Adrenal gland (tissue), 9 donors: ENCODE measurements at regions not wholly inside any gene's neighbourhood (a gene's known extent, or its start where the extent isn't known, plus 50 kb on each side); places are given as distances from the start of the nearest gene placed in this dataset.
"Not testable (repeated sequence)": the region's sequence is repeated elsewhere in the genome, so short reads cannot be mapped to it uniquely, and the experiment has no call there.

Experiments used
- DNase-seq, 7 donors: peaks; one replicate each; pipeline ENCODE4 v3.0.0-alpha.2; 2019 to 2020
- H3K27ac ChIP-seq, 5 donors: fragments of 200-600 bp; sonication (generic) in 4 of 5; 1 replicate in 3 of 5; 2 replicates in 2 of 5; pipeline versions ENCODE4 v1.5.1 to v1.8.0; 2016 to 2020; ENCODE audit warnings: mild to moderate bottlenecking in 1 of 5
- H3K27me3 ChIP-seq: fragments of 200-600 bp; 2 replicates; pipeline ENCODE4 v1.8.0; 2021
- H3K36me3 ChIP-seq, 2 donors: fragments of 200-600 bp; replicated peaks in 1 of 2; 1 replicate in 1 of 2; 2 replicates in 1 of 2; pipeline versions ENCODE4 v1.5.1 to v1.8.0; 2018 to 2022
- H3K4me1 ChIP-seq, 2 donors: fragments of 200-600 bp; replicated peaks in 1 of 2; 1 replicate in 1 of 2; 2 replicates in 1 of 2; pipeline versions ENCODE4 v1.5.1 to v1.8.0; 2018 to 2021
- H3K4me3 ChIP-seq, 4 donors: fragments of 200-600 bp; sonication (generic) in 3 of 4; one replicate each; pipeline ENCODE4 v1.5.1; 2016 to 2018
- H3K9me3 ChIP-seq, 3 donors: fragments of 200-600 bp; sonication (generic) in 1 of 3; replicated peaks in 1 of 3; 1 replicate in 2 of 3; 2 replicates in 1 of 3; pipeline versions ENCODE4 v1.5.1 to v1.8.0; 2016 to 2021
- POLR2A ChIP-seq, 2 donors: fragments of 450-650 bp; IDR thresholded peaks; one replicate each; pipeline ENCODE4 v1.6.1; 2017; ENCODE audit warnings: antibody characterized with exemption in 2 of 2, mild to moderate bottlenecking in 2 of 2, moderate library complexity in 1 of 2
- WGBS, 4 donors: extraction: QIAGEN DNeasy Blood & Tissue Kit in 2 of 4; methylation state at CpG; one replicate each; pipeline versions ENCODE4 v1.1.5 to v1.1.7; 2013 to 2017; 5-methylcytosine and 5-hydroxymethylcytosine counted together
- intact Hi-C, 2 donors: fragments of 100-400 bp; cut with DNase I; formaldehyde crosslinking; loops; one replicate each; pipeline versions ENCODE4 v1.14.1 to v1.15.0; 2022 to 2023
- TF ChIP-seq, protein P1 (sequence below), 6 experiments: fragments of 450-650 bp in 4 of 6; fragments of 200-600 bp in 2 of 6; sonication (generic) in 1 of 6; IDR thresholded peaks; 1 replicate in 5 of 6; 2 replicates in 1 of 6; pipeline versions ENCODE4 v1.5.1 to v1.8.0; 2016 to 2021; ENCODE audit warnings: antibody characterized with exemption in 6 of 6, mild to moderate bottlenecking in 2 of 6, moderate library complexity in 1 of 6
- donor health status: healthy with polysubstance abuse.
- donor health status: Bipolar disorder and iron deficiency.
- donor health status: DM: yes; HTN: yes; CAD: no.
- donor health status: DM: no; HTN: no; CAD: no.
- donor health status: DM: no; HTN: no; CAD: no.

DNA sequence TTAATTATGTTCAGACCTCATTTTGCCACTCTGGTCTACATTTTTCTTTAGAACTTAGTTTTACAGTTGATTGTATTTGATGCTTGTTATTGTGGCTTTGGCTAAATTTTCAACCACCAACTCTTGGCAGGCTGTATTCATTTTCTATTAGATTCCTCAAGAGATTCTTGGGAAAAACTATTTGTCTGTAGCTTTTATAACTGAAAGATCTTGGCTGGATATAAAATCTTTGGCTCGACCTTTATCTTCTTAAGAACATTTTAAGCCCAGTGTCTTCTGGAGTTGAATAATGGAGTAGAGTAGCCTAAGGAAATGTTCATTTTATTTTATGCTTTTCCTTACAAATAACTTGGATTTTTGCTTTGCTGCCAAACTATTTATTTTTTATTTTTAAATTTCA is 848.5 kb downstream of the PCDH17 start:
- no peaks in the 10 kb centered on the region for H3K4me1 ChIP-seq
- TF ChIP-seq, protein P1, sequence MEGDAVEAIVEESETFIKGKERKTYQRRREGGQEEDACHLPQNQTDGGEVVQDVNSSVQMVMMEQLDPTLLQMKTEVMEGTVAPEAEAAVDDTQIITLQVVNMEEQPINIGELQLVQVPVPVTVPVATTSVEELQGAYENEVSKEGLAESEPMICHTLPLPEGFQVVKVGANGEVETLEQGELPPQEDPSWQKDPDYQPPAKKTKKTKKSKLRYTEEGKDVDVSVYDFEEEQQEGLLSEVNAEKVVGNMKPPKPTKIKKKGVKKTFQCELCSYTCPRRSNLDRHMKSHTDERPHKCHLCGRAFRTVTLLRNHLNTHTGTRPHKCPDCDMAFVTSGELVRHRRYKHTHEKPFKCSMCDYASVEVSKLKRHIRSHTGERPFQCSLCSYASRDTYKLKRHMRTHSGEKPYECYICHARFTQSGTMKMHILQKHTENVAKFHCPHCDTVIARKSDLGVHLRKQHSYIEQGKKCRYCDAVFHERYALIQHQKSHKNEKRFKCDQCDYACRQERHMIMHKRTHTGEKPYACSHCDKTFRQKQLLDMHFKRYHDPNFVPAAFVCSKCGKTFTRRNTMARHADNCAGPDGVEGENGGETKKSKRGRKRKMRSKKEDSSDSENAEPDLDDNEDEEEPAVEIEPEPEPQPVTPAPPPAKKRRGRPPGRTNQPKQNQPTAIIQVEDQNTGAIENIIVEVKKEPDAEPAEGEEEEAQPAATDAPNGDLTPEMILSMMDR (IDR thresholded peaks at IDR 0.05), result no peak
- TF ChIP-seq POLR2A (IDR thresholded peaks at IDR 0.05), result no peak
- H3K27ac ChIP-seq, result no peak overlapping the region
- intact Hi-C loops, result no loop called here
- no peaks in the 10 kb centered on the region for H3K27me3 ChIP-seq
- no peaks in the 10 kb centered on the region for H3K36me3 ChIP-seq
- WGBS, 4 donors, result 39 to 60% (median 57%) methylated on average over 1 of the region's 1 CpG
- DNase-seq, result no peak
- H3K9me3 ChIP-seq, result no peaks in the 10 kb centered on the region
- no peak overlapping the region for H3K4me3 ChIP-seq

DNA sequence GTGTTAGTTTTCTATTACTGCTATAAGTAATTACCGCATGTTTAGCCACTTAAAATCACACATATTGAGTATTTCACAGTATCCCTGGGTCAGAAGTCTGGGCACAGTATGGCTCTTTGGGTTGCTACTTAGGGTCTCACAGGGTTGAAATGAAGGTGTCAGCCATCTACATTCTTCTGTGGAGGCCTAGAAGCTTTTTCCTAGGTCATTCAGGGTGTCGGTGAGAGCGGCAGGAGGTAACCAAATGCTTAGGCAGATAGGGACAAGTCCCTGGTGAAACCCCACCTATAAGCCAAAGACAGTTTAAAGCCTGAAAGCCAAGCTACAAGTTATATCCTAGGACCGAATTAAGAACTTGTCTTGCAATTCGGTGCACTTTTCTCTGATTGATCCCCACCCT is 856.7 kb downstream of the PCDH17 start:
- WGBS, 4 donors, result 73 to 89% (median 78%) methylated on average over 5 of the region's 5 CpGs
- intact Hi-C loops, result no loop called here
- Histone ChIP-seq H3K9me3 (no peaks in the 10 kb centered on the region), H3K4me3 (no peak overlapping the region), H3K27me3 (no peaks in the 10 kb centered on the region), H3K4me1 (no peaks in the 10 kb centered on the region), H3K27ac (no peak overlapping the region), H3K36me3 (no peaks in the 10 kb centered on the region)
- DNase-seq, result no peak
- TF ChIP-seq, protein P1 (IDR thresholded peaks at IDR 0.05), result no peak
- no peak for TF ChIP-seq POLR2A (IDR thresholded peaks at IDR 0.05)

DNA sequence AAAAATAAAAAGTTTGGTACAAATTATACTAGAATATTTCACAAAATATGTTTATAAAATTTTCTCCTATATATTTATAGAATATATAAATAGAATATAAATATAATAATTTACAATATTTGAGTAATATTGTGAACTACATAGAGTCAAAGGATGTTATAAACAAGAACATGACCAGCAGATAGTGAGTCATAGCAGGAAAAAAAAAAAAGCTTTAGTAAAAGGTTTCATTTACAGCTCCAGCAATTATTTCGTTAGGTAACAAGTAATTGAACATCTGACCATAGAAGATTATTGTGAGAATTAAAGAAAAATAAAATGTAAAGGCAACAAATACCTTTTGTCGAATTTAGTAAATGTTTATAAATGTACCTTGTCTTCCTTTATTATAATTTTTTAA is 864.1 kb downstream of the PCDH17 start:
- intact Hi-C loops, result no loop called here
- no peak for DNase-seq
- Histone ChIP-seq H3K27ac (no peak overlapping the region), H3K4me3 (no peak overlapping the region), H3K4me1 (no peaks in the 10 kb centered on the region), H3K9me3 (no peaks in the 10 kb centered on the region), H3K27me3 (no peaks in the 10 kb centered on the region), H3K36me3 (no peaks in the 10 kb centered on the region)
- TF ChIP-seq, protein P1 (IDR thresholded peaks at IDR 0.05), result no peak
- TF ChIP-seq POLR2A (IDR thresholded peaks at IDR 0.05), result no peak
- WGBS, 4 donors, result 63 to 71% (median 68%) methylated on average over 2 of the region's 2 CpGs

DNA sequence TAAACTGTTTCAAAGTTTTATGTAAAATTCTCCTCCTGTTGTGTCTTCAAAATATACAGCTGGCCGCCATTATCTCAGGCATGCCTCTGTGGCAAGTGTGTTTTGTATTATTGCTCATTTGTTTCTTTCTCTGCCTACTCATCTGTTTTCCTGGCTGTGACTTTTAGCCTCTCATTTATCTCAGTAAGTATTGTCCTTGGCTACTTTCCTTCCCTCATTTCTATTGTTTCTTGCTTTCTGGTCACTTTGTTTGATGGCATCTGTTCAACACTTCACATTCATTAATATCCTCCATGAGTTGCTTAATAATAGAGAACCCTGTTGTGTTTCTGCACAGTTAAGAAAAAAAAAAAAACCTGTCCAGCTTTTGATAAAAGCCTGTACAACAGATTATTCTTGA is 869.4 kb downstream of the PCDH17 start:
- intact Hi-C loops, result no loop called here
- H3K4me1 ChIP-seq, result no peaks in the 10 kb centered on the region

DNA sequence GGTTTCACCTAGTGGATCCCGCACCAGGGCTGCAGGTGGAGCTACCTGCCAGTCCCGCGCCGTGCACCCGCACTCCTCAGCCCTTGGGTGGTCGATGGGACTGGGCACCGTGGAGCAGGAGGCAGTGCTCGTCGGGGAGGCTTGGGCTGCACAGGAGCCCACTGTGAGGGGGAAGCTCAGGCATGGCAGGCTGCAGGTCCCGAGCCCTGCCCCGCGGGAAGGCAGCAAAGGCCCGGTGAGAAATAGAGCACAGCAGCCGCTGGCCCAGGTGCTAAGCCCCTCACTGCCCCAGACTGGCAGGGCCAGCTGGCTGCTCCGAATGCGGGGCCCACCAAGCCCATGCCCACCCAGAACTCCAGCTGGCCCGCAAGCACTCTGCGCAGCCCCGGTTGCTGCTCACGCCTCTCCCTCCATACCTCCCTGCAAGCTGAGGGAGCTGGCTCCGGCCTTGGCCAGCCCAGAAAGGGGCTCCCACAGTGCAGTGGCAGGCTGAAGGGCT is 872.7 kb downstream of the PCDH17 start:
- WGBS, 4 donors, result 91 to 100% (median 92%) methylated on average over 1 to 21 of the region's 21 CpGs
- H3K4me1 ChIP-seq, H3K27ac ChIP-seq, H3K36me3 ChIP-seq, H3K9me3 ChIP-seq, intact Hi-C loops, H3K4me3 ChIP-seq, H3K27me3 ChIP-seq, DNase-seq: not testable (repeated sequence)

More for the DNA sequence above, 869.4 kb downstream of the PCDH17 start:
- Histone ChIP-seq H3K4me3 (no peak overlapping the region), H3K27ac (no peak overlapping the region), H3K27me3 (no peaks in the 10 kb centered on the region), H3K9me3 (no peaks in the 10 kb centered on the region), H3K36me3 (no peaks in the 10 kb centered on the region)
- 37 to 61% (median 47%) methylated on average over 1 of the region's 1 CpG for WGBS, 4 donors
- DNase-seq, result no peak
- TF ChIP-seq, protein P1 (IDR thresholded peaks at IDR 0.05), result no peak
- no peak for TF ChIP-seq POLR2A (IDR thresholded peaks at IDR 0.05)

DNA sequence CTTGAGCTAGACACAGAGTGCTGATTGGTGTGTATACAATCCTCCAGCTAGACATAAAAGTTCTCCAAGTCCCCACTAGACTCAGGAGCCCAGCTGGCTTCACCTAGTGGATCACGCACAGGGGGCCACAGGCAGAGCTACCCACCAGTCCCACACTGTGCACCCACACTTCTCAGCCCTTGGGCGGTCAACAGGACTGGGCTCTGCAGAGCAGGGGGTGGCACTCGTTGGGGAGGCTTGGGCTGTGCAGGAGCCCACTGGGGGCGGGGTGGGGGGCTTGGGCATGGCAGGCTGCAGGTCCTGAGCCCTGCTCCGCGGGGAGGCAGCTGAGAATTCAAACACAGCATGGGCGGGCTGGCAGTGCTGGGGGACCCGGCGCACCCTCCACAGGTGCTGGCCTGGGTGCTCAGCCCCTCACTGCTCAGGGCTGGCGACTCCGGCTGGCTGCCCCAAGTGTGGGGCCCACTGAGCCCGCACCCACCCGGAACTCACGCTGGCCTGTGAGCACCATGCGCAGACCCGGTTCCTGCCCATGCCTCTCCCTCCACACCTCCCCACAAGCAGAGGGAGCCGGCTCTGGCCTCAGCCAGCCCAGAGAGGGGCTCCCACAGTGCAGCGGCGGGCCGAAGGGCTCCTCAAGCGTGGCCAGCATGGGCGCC is 873.8 kb downstream of the PCDH17 start:
- H3K9me3 ChIP-seq, intact Hi-C loops, H3K27ac ChIP-seq, H3K4me1 ChIP-seq, H3K27me3 ChIP-seq, H3K36me3 ChIP-seq, H3K4me3 ChIP-seq: not testable (repeated sequence)
- peak in 1 of 7 donors; percentile 14 for DNase-seq
- 82 to 96% (median 86%) methylated on average over 7 to 22 of the region's 22 CpGs for WGBS, 4 donors
